HUDEP-2 (cell line): ENCODE measurements at regions not wholly inside any gene's neighbourhood (a gene's known extent, or its start where the extent isn't known, plus 50 kb on each side); places are given as distances from the start of the nearest gene placed in this dataset.
"Not testable (repeated sequence)": the region's sequence is repeated elsewhere in the genome, so short reads cannot be mapped to it uniquely, and the experiment has no call there.

Experiments
- DNase-seq, 76 experiments: peaks; one replicate each; lab custom pipeline; 2025; ENCODE audit not compliant: unreplicated experiment in 76 of 76; lab: John Stamatoyannopoulos, UW

- DNase-seq: no peak
These were observed 50.0 kb upstream of the ACYP2 start for GRCh38 chr2:54065411-54065810.

GRCh38 chr2:54063967-54064535, 51.4 kb upstream of the ACYP2 start:
- peak in 4 of 76 experiments; percentile 4 to 32 (median 12) for DNase-seq

GRCh38 chr2:54062401-54062800, 53.0 kb upstream of the ACYP2 start:
- no peak for DNase-seq

GRCh38 chr2:54061272-54061671, 54.1 kb upstream of the ACYP2 start:
- DNase-seq: no peak

- no peak for DNase-seq
These were observed 55.4 kb upstream of the ACYP2 start for GRCh38 chr2:54059986-54060385.

GRCh38 chr2:54059504-54059903, 55.9 kb upstream of the ACYP2 start:
- DNase-seq: no peak

GRCh38 chr2:54058449-54058848, 57.0 kb upstream of the ACYP2 start:
- no peak for DNase-seq

GRCh38 chr2:54054774-54055173, 60.6 kb upstream of the ACYP2 start:
- no peak for DNase-seq

GRCh38 chr2:54054271-54054670, 61.1 kb upstream of the ACYP2 start:
- DNase-seq: no peak

- DNase-seq: peak in 5 of 76 experiments; percentile 19 to 39 (median 23)
These were observed 61.6 kb upstream of the ACYP2 start for GRCh38 chr2:54053830-54054229.

- peak in 12 of 76 experiments; percentile 5 to 43 (median 27) for DNase-seq
These were observed 62.3 kb upstream of the ACYP2 start for GRCh38 chr2:54052825-54053718.

GRCh38 chr2:54050445-54050844, 65.0 kb upstream of the ACYP2 start:
- DNase-seq: no peak

- no peak for DNase-seq
These were observed 66.0 kb upstream of the ACYP2 start for GRCh38 chr2:54049365-54049764.

- DNase-seq: not testable (repeated sequence)
These were observed 66.5 kb upstream of the ACYP2 start for GRCh38 chr2:54048896-54049295.

- DNase-seq: peak in 8 of 76 experiments; percentile 4 to 31 (median 12)
These were observed 67.2 kb upstream of the ACYP2 start for GRCh38 chr2:54048117-54048785.

GRCh38 chr2:54047658-54048057, 67.8 kb upstream of the ACYP2 start:
- no peak for DNase-seq

GRCh38 chr2:54047091-54047490, 68.3 kb upstream of the ACYP2 start:
- DNase-seq: no peak

- DNase-seq: no peak
These were observed 72.3 kb upstream of the PSME4 start for GRCh38 chr2:54042897-54043620.

- no peak for DNase-seq
These were observed 71.5 kb upstream of the PSME4 start for GRCh38 chr2:54042341-54042740.

GRCh38 chr2:54041135-54041534, 70.3 kb upstream of the PSME4 start:
- no peak for DNase-seq

- no peak for DNase-seq
These were observed 69.9 kb upstream of the PSME4 start for GRCh38 chr2:54040685-54041084.
